Hematopoietic multipotent progenitor cell treated with erythropoietin and hydrocortisone succinate and interleukin-3 and kit ligand, for 15 days (in vitro differentiated cells): ENCODE measurements at regions not wholly inside any gene's neighbourhood (a gene's known extent, or its start where the extent isn't known, plus 50 kb on each side); places are given as distances from the start of the nearest gene placed in this dataset.
A peak's percentile ranks its signal among the peaks of the same experiment; 100 is the strongest.

Experiments used
- DNase-seq: peaks from one replicate; pipeline ENCODE4 v3.0.0-alpha.2; 2015; ENCODE audit warnings: low spot score

- DNase-seq = no peak
These were observed 104.7 kb upstream of the SSBP2 start for GRCh38 chr5:81855591-81855990.

- peak; percentile 60 for DNase-seq
These were observed 104.0 kb upstream of the SSBP2 start for GRCh38 chr5:81854915-81855314.

GRCh38 chr5:81854485-81854884 lies 103.6 kb upstream of the SSBP2 start:
- DNase-seq = peak; percentile 26

- DNase-seq = no peak
These were observed 102.1 kb upstream of the SSBP2 start for GRCh38 chr5:81853030-81853357.

- peak; percentile 9 for DNase-seq
These were observed 101.6 kb upstream of the SSBP2 start for GRCh38 chr5:81852291-81853029.

GRCh38 chr5:81851481-81852178 lies 100.7 kb upstream of the SSBP2 start:
- peak; percentile 83 for DNase-seq

GRCh38 chr5:81850501-81851357 lies 99.8 kb upstream of the SSBP2 start:
- DNase-seq = no peak

GRCh38 chr5:81849770-81850367 lies 99.0 kb upstream of the SSBP2 start:
- no peak for DNase-seq

- no peak for DNase-seq
These were observed 97.5 kb upstream of the SSBP2 start for GRCh38 chr5:81848362-81848880.

- DNase-seq = no peak
These were observed 95.4 kb upstream of the SSBP2 start for GRCh38 chr5:81846301-81846700.

- no peak for DNase-seq
These were observed 92.9 kb upstream of the SSBP2 start for GRCh38 chr5:81843845-81844244.

- DNase-seq = no peak
These were observed 92.0 kb upstream of the SSBP2 start for GRCh38 chr5:81842795-81843398.

- no peak for DNase-seq
These were observed 88.1 kb upstream of the SSBP2 start for GRCh38 chr5:81839034-81839433.

- DNase-seq = peak; percentile 47
These were observed 87.5 kb upstream of the SSBP2 start for GRCh38 chr5:81838307-81838906.

GRCh38 chr5:81837667-81838306 lies 86.9 kb upstream of the SSBP2 start:
- DNase-seq = no peak

GRCh38 chr5:81835814-81836367 lies 85.0 kb upstream of the SSBP2 start:
- DNase-seq = no peak

- no peak for DNase-seq
These were observed 83.2 kb upstream of the SSBP2 start for GRCh38 chr5:81834021-81834660.

- no peak for DNase-seq
These were observed 79.7 kb upstream of the SSBP2 start for GRCh38 chr5:81830596-81830995.

GRCh38 chr5:81829242-81829641 lies 78.3 kb upstream of the SSBP2 start:
- no peak for DNase-seq

- peak; percentile 3 for DNase-seq
These were observed 76.6 kb upstream of the SSBP2 start for GRCh38 chr5:81827500-81827899.
